ENCODE measurements at regions not wholly inside any gene's neighbourhood (a gene's known extent, or its start where the extent isn't known, plus 50 kb on each side); places are given as distances from the start of the nearest gene placed in this dataset.

DNA sequence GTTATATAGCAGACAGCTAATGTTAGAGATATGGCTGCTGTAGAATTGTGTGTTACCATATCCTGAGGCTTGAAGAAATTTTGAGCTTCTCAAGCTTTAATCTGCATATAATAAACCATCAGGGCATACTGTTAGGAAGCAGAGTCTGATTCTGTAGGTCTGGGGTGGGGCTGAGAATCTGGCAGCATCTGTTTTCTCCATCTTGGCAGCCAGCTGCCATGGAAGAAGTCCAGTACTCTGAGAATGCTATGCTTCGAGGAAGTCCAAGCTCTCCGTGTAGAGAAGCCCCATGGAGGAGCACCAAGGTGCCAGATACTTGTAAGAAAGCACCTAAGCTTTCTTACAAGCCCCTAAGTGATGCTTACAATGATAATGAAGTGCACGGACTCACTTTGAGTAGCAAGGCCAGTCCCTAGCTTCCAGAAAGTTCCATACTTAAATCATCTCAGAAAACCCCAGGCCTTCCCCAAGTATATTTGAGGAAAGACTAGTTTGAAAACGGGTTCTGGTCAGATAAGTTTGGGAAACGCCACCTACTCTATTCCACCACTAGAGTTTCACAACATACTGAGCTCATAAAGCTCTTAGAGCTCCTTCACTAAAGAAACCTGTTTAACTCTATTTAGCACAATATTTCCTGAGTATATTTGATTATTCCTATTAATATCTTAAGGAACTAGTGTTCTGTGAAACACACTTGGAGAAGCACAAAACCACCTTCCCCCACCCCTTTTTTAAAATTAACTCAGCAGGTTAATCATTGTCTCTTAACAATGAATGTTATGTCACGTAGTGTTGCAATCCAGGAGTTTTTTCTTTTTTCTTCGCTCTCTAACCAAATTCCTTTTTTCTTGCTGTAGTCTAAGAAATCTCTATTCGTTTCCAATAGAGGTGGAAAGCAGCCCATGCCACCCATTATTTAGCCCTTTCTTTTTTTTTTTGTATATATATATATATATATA lies 59.9 kb upstream of the RASGRP1 start:
- no peak for TF ChIP-seq POLR2A (IDR thresholded peaks at IDR 0.05)
- TF ChIP-seq, protein P1, sequence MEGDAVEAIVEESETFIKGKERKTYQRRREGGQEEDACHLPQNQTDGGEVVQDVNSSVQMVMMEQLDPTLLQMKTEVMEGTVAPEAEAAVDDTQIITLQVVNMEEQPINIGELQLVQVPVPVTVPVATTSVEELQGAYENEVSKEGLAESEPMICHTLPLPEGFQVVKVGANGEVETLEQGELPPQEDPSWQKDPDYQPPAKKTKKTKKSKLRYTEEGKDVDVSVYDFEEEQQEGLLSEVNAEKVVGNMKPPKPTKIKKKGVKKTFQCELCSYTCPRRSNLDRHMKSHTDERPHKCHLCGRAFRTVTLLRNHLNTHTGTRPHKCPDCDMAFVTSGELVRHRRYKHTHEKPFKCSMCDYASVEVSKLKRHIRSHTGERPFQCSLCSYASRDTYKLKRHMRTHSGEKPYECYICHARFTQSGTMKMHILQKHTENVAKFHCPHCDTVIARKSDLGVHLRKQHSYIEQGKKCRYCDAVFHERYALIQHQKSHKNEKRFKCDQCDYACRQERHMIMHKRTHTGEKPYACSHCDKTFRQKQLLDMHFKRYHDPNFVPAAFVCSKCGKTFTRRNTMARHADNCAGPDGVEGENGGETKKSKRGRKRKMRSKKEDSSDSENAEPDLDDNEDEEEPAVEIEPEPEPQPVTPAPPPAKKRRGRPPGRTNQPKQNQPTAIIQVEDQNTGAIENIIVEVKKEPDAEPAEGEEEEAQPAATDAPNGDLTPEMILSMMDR (IDR thresholded peaks at IDR 0.05), result no peak

Measured in lower leg skin (tissue), 3 donors.